HG03469 (cell line): ENCODE measurements at regions not wholly inside any gene's neighbourhood (a gene's known extent, or its start where the extent isn't known, plus 50 kb on each side); places are given as distances from the start of the nearest gene placed in this dataset.

ENCODE experiments used
- ATAC-seq: cut with Tn5 transposase; IDR thresholded peaks from one replicate; pipeline ENCODE4 v1.9.1; 2021; ENCODE audit warnings: mild to moderate bottlenecking, moderate library complexity, moderate number of reproducible peaks; ENCODE audit not compliant: unreplicated experiment

DNA sequence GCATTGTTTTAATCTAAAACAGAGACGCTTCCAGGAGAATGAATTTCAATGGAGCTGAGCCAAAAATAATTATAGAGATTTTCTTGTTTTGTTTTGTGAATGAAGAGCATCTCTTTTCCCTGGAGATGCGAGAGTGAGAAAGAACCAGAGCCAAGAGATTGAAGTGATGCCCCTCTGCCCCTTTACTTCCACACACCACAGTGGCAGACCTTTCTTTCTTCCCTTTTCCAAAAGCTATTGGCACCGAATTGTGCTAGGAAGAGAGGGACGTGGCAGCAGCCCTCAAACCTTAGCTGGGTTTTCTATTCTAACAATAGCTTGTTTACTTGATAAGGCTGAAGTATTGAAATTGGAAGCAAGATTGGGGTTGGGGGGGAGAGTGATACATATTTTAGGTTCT lies 133.0 kb upstream of the TMEM161B start:
- no peak for ATAC-seq

DNA sequence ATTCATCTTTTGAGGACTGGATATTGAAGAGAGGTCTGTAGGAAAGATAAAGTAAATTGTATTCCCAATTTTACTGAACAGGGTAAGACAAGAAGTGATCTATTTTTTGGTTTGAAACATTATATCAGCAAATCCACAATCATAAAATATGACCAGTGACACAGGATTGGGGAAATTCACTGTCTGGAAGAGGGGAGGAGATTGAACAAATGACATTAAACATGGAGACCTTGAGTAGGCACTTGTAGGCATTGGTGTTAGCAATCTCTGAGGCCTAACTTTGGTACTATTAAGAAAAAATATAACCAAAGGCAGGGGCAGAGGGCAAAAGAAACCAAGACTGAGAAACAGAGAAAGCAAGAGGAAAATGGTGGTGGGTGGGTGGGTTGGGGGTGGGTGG lies 132.6 kb upstream of the TMEM161B start:
- no peak for ATAC-seq

DNA sequence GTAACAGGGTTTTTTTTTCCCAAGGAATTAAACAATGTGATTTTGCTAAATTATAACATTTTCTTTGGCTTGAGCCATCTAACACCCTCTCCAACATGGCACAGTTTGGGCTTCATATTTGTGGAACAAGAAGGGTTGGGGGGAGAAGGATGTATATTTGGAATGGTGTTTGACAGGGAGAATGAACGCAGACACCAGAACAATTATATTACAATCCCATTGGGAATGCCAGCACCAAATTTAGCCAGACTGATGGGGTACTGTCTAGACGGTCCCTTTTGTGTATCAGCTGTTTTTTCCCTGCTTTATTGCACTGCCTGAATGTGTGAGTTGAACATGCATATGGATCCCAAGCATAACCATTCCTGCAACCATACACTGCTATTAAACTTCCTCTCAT lies 130.9 kb upstream of the TMEM161B start:
- ATAC-seq, result no peak

DNA sequence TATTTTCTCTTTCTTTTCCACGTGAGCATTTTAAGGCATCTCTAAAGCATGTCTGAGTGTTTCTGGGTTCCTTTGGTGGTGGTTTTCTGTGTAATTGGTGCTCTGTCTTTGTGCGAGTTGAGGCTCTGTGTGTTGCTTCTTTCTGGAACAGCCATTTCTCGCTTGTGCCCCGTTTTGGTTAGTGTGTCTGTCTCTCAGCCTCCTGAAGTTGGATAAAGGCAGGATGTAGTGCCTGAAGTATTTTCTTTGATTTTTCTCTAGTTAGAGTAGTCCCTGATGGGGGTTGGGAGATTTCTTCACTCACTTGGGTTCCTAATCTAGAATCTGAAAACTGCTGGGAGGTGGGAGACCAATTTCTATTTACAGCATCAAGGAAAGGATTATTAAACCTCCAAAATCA lies 129.7 kb upstream of the TMEM161B start:
- no peak for ATAC-seq

DNA sequence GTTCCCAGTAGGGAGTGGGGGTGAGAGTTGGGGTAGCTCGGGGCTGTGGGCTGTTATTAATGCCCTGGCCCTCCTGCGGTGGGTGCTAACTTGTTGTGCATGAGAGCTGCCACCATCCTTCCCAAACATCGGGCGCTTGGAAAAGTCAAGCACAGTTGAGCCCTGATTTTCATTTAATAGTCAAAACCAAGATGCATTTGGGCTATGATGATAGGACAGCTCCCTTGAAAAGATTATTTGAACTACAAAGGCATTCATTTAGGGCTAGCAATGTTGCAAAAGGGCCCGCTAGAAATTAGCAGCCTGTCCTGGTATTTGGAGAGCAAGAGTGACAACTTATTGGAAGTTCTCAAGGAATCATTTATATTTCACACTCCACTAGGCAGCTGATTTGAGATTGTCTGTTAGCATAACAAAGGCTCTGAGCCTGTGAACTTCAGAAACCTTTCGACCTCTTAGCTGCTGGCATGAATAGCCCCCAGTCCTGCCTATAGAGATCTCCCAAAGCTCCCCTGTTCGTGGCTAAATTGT lies 128.2 kb upstream of the TMEM161B start:
- no peak for ATAC-seq

DNA sequence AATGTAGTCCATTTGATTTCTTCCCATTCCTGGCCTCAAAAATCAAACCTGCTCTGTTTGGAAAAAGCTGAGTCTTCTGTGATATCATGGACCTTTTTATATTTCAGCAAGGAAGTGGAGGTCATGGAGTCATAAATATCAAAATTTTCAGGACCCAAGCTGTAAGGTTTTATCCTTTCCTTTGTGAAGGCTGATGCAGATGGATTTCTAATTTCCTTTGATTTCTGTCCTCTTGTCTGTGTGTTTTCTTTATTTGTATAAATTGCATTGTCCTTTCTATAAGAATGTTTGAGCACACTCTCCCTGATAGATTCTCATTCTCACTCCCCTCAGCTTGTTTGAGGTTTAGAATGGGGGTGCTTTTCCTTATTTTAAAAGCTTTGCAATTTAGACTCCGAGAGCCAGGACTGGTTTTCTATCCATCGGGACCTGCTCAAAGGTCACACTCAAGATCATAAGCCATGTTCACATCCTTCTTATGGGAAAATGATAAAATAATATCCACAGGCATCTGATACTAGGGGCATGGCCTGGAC lies 127.4 kb upstream of the TMEM161B start:
- ATAC-seq, result no peak

DNA sequence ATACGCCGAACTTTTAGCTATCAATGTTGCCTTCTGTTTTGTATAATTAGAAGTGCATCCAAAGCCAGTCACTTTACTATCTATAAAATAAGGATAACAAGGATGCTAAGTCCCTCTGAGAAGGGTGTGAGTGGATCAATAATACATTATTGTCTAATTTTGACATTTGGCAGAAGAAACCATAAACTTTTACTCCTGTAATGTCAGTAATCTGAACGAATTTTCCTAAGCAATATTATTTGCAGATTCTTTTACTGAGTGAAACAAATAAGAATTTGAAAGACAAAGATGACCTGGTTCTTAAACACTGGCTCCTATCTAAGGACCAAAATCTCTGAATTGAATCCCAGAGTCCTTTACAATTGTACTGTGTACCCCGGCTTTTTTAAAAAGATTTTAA lies 126.6 kb upstream of the TMEM161B start:
- ATAC-seq, result no peak

DNA sequence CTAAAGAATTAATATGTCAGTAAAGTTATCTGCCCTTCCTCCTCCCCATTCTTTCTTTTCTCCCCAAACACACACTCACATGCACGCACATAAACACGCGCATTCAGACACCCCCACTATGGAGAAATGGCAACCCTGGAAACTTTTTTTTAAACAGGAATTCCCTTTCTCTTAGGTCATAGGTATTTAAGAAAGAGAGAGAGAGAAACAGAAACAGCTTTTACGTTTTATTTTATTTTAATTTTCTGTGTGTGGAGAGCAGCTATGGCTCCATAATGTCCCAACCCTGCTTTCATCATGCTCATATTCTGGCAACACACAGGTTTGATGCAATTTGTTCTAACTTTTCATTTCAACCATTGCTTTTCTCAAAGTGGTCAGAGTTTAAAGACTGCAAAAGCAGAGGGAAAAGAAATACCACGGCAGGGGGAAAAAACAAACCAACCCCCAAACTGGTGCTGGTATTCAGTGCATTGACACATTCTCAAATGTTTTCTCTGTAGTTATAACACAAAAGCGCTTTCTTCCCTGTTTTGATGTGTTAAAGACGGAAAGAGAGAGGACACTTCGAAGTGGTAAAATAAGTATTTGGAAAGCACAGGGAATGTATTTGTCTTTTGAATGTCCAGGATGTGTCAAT lies 126.0 kb upstream of the TMEM161B start:
- no peak for ATAC-seq

DNA sequence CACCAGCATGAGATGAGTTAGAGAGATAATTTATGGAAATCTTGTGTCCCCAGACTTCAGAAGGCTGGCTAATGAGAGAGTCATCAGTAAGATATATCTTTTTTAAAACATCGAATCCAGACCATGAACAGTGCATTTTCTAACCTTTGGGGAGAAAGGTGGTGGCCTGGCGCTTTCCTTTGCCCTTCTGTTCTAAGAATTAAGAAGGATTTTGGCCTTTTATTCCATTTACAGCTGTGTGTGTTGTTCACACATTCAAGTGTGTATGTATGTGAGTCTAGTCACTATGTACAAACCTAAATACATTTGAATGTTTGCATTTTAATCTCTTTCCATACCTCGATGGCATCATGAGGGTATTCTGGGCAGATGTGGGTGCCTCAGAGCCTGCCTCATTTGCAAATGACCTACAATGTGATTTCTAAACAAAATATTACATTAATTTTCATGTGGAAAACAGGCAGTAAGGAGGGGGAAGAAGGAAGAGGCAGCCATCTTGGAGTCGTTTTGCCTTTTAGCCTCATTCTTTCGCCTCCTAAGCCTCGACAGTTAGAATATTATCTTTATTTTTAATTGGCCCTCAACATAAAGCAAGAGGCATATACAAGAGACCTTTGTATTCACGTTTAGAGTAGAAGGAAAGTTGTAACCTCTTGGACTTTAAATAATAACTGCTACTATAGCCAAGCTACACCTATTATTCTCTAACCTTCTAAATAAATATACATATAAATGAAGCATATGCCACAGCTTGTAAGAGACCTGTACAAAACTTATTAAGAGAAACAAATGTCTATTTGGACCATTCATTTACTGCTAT lies 125.3 kb upstream of the TMEM161B start:
- ATAC-seq, result no peak

DNA sequence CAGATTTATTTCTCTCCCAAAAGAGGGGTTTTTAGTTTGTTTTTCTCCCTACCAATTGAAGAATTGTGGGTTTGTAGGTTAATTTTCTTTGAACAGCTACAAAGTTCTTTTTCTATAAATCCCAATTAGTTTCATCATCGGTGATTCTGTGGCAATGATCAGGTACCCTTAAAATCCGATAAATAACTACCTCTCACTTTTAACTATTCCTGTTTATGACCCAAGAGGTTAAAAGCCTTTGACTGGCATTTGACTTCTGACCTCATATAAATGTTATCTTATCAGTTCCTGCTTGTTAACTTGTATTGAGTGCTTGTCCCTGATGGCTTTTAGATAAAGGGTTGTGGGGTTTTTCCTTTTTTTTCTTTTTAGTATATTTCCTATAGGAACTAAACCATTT lies 124.4 kb upstream of the TMEM161B start:
- ATAC-seq, result no peak

DNA sequence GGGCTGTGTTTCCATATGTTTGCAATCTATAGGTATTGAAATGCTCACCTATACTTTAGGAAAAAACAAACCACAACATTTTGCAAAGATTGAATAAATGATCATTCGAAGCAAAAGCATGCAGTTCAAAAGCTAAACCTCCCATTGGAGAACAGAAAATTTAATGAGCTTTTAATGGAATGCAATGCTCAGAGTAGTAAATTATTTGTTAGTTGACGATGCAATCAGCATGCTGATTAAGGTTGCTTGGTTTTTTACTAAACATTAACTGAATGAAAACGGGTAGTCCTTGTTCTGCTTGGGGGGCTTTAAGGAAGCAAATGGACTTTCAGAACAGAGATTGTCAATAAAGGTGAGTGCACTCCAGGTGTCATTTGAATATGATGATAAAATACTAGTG lies 123.3 kb upstream of the TMEM161B start:
- no peak for ATAC-seq

DNA sequence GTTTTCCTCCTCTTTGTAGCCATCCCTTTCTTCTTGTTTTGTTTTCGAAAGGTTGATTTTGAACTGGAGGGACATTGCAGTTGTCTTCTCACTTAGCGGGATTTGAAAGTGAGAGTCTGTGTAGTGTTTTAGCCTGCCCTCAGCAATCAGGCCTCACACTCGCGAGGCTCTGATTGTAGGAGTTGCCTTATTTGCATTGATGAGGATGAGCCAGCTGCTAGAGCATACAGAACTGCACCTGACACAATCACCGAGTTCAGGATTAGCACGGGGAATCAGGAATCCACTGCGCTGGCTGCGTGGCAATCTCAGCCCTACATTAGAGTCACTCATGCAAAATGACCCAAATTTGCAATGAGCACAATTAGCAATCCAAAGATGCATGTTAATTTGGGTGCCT lies 122.5 kb upstream of the TMEM161B start:
- ATAC-seq, result no peak

DNA sequence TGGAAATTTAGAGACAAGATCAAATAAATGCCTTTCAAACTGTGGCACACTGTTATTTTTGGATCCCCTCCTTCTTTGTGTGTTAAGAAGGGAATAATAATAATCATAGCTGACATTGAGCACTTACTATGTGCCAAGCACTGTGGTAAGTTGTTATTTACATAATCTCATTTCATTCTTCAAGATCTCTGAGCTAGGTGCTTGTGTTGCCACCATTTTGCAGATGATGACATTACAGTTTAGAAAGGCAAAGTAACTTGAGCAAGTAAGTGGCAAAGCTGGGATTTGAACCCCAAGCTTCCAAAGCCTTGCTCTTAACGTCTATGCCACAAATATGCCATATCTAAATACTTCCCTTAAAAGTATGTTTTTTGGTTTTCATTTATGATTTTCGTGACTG lies 121.8 kb upstream of the TMEM161B start:
- no peak for ATAC-seq

DNA sequence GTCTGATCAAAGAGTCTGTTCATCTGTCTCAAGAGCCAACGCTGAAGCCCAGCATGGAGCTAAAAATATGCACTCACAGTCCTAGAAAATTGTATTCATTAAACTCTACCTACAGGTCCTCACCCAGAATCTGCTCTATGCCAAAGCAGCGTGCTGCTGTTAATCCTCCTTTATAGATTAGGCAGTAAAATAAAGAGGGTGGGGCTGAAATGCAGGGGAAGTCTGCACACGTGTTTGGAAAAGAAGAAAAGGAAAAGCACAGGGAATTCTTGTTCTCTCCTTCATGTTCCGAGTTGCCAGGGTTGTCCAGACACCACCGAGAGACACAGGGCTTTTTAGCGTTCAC lies 121.4 kb upstream of the TMEM161B start:
- no peak for ATAC-seq

DNA sequence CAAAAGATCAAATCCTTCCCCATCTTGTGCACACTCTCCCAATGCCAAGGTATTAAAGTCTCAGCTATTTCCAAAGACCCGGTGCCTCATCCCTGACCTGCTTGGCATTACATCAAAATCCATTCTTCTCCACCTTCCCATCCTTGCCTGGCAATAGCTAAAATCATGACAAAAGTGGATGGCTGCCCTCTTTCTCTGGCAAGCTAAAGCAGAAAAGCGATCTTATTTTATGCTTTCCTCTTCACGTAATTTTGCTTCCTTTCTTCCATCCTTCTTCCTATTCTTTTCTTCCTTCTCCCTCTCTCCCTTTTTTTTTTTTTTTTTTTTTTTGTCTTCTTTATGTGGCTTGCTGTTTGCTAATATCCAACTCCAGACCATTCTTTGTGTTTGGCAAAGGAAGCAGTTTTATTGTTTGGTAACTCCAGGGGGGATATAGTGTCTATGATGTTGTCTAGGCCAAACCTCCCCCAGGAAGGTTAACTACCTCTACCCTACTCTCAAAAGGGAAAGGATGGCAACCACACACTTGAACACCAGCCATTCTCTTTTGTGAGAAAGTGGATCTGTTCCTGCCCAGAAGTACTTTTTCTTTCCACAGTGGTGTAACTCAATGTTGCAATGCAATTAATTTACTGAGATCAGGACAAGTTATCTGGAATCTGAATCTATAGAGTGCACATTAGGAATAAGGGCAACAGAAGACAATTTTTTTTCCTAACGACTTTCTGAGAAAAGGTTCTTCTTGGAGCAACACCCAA lies 120.9 kb upstream of the TMEM161B start:
- no peak for ATAC-seq

DNA sequence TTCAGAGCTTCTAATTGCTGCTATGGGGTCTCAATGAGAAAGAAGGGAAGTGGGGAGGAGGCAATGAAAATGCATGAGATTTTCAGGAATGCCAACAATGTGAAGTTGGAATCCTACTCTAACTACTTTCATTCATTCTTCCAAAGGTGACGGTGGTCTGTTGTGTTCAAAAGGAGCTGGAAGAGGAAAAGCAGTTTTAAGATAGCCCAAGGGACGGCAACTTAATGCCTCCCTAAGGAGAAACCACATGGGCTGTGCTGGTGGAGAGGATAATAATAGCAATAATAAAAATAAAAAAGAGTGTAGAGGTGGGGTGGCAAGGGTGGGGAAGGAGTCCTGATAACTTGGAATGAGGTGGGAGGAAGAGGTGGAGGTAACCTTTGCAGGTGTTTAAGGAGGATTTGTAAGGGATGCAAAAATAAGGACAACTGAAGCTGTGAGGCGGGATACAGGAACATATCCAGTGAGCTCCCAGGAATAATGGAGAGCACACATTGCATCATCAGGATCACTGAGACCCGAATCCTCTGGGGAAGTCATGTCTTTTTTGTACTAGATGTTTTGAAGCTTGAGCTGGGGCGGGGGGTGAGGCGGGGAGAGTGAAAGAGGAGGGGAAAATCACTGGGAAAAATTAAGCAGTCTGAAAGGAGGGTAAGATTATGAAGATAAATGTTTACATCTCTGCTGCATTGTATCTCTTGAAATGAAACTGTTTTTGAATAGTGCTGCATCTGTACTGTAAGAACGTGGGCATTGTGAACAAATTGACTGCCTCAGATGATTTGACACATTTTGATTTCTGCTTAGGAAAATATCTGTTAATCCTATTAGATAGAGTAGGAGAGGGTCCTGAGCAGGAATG lies 120.1 kb upstream of the TMEM161B start:
- no peak for ATAC-seq

DNA sequence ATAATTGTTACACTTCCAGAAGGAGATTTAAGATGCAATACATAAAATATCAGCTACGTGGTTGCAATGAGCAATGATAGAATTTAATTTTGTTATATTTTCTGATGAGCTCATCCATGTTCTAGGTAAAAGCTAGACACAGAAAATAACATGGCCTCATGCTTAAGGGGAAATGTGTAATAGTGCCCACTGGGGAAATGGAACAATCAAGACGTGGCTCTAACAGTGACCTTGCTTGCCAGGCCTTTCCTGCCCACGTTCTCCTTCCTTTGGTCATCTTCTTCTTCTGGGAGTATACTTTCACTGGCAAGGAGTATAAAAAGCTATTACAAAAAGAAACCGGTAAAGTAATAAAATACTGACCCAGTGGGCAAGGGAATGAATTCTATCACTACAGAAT lies 116.2 kb upstream of the TMEM161B start:
- ATAC-seq, result no peak

DNA sequence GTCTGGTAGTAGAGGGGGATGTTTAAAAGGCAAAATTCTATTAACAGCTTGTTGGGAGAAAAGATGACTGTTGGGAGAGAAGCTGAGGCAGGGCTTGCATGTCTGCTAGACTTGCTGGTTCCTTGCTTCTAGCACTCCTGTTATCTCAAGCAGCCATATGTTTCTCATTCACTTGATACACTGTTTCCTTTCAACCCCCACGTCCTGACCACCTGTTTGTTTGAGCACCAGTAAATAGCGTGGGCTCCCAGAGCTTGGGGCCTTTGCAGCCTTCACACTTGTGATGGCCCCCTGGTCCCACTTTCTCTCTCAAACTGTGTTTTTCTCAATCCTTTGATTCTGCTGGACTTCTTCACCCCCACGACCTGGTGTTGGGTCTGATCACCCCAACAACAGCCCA lies 111.7 kb upstream of the TMEM161B start:
- no peak for ATAC-seq

DNA sequence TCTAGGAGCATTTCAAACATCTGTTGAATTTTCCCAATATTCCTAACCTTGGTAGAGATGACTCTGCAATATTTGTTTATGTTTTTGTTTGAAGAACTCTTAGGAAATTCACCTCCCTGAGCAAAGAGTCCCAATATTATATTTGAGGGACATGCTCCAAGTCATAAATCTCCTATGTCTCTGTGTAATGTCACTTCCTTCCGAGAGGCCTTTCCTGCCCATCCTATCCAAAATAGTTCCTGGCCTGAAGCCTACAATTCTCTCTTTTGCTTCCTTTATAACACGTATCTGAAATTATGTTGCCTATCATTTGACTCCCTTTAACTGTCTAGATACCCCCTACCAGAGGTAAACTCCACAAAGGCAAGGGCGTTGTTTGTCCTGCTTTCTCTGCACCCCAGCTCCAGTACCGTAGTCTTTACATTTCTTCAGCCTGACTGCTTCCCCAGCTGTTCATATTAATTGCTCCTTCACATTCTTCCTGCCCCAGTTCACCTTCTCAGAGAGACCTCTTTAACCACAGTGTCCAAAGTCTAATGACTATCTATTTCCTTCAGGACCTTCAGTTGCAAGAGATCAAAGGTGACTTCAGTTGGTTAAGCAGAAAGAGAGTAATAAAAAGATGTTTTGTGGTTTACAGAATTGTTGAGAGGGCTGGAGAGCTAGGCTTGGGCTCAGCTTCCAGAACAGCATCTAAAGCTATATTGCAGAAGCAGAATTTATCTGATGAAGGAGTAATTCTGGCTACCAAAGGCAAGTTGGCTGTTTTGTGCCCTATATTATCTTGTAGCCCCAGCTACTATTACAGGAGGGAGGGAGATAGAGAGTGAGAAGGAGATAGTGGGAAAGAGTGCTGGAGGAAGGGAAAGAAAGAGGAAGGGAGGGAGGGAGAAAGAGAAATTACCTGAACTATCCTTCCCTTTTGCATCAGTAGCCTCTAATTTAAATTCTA lies 109.3 kb upstream of the TMEM161B start:
- ATAC-seq, result no peak
